HepG2 (cell line): ENCODE measurements at regions not wholly inside any gene's neighbourhood (a gene's known extent, or its start where the extent isn't known, plus 50 kb on each side); places are given as distances from the start of the nearest gene placed in this dataset.

ENCODE experiments used
- ATAC-seq: fragments of 200-7000 bp; cut with Tn5 transposase; 3 replicates; pipeline ENCODE4 v1.9.1; 2020; ENCODE audit warnings: mild to moderate bottlenecking, moderate library complexity
- BruUV-seq: library from RNA; stranded (reverse); fragments of 400-500 nt; replicated peaks from 2 replicates; lab custom pipeline; 2021; lab: Mats Ljungman, UMichigan
- CTCF ChIA-PET: fragments of 300-600 bp; formaldehyde crosslinking; extraction: SDS; loops from one replicate; lab custom pipeline; 2021; ENCODE audit warnings: low total read pairs, inconsistent platforms, low intra/inter-chr PET ratio; lab: Yijun Ruan, JAX
- POLR2A ChIA-PET: fragments of 350-600 bp; sonication (Branson Sonifier 250); formaldehyde crosslinking; loops from one replicate; lab custom pipeline; 2020; ENCODE audit warnings: antibody characterized with exemption, inconsistent platforms; lab: Yijun Ruan, JAX
- DNase-seq: peaks from one replicate; pipeline ENCODE4 v3.0.0-alpha.2; 2015; ENCODE audit warnings: low spot score
- FAIRE-seq: peaks from 3 replicates; lab custom pipeline; 2011; peaks lifted over from hg19 to GRCh38; lab: Jason Lieb, UNC
- H2AFZ ChIP-seq: one replicate; pipeline ENCODE4 v1.6.1; 2011; ENCODE audit warnings: low read length, inconsistent platforms
- H3K27ac ChIP-seq: fragments of 300-600 bp; 3 replicates; pipeline ENCODE4 v1.8.0; 2011; ENCODE audit warnings: mixed run types, mild to moderate bottlenecking, mixed read lengths, low read length, inconsistent platforms; ENCODE audit not compliant: insufficient read depth; ENCODE audit errors: extremely low read length
- H3K27me3 ChIP-seq, 2 experiments: fragments of 200-600 bp in 1 of 2; 2 replicates in 1 of 2; 3 replicates in 1 of 2; pipeline versions ENCODE4 v1.6.0 to v1.8.0; 2011; ENCODE audit warnings: low read length in 2 of 2, mild to moderate bottlenecking in 2 of 2, moderate library complexity in 2 of 2, inconsistent platforms in 1 of 2; ENCODE audit not compliant: insufficient read depth in 2 of 2, control insufficient read depth in 1 of 2
- H3K36me3 ChIP-seq, 2 experiments: fragments of 200-600 bp in 1 of 2; replicated peaks in 1 of 2; 2 replicates in 1 of 2; 3 replicates in 1 of 2; pipeline versions ENCODE4 v1.5.1 to v1.8.0; 2011; ENCODE audit warnings: low read length in 2 of 2, inconsistent platforms in 1 of 2; ENCODE audit not compliant: insufficient read depth in 2 of 2, control insufficient read depth in 1 of 2
- H3K4me1 ChIP-seq: 2 replicates; pipeline ENCODE4 v1.5.1; 2012; ENCODE audit warnings: low read length, inconsistent platforms; ENCODE audit not compliant: insufficient read depth
- H3K4me2 ChIP-seq: 2 replicates; pipeline ENCODE4 v1.6.0; 2011; ENCODE audit warnings: low read depth, low read length, inconsistent platforms
- H3K4me3 ChIP-seq, 3 experiments: fragments of 200-600 bp in 1 of 3; sonication (generic), shearing (Covaris generic) in 1 of 3; replicated peaks in 1 of 3; 2 replicates each; pipeline ENCODE4 v1.5.1; 2011 to 2016; ENCODE audit warnings: low read length in 3 of 3, inconsistent platforms in 2 of 3, low read depth in 2 of 3, mild to moderate bottlenecking in 2 of 3, control low read depth in 1 of 3, mixed read lengths in 1 of 3; ENCODE audit not compliant: insufficient read depth in 1 of 3
- H3K79me2 ChIP-seq: one replicate; pipeline ENCODE4 v1.6.1; 2011; ENCODE audit warnings: low read length, inconsistent platforms; ENCODE audit not compliant: insufficient read depth
- H3K9ac ChIP-seq: 2 replicates; pipeline ENCODE4 v1.6.0; 2011; ENCODE audit warnings: mild to moderate bottlenecking, low read depth, low read length, inconsistent platforms; ENCODE audit not compliant: insufficient read depth
- H3K9me3 ChIP-seq: 2 replicates; pipeline ENCODE4 v1.5.1; 2012; ENCODE audit warnings: mild to moderate bottlenecking, low read length
- H4K20me1 ChIP-seq: 2 replicates; pipeline ENCODE4 v1.6.0; 2011; ENCODE audit warnings: inconsistent platforms, mild to moderate bottlenecking, low read length, moderate library complexity; ENCODE audit not compliant: insufficient read depth
- ATF1 ChIP-seq: IDR thresholded peaks from 2 replicates; pipeline ENCODE4 v1.6.1; 2016; ENCODE audit warnings: mild to moderate bottlenecking, control low read depth
- FOSL1 ChIP-seq: sonication (generic); formaldehyde crosslinking; IDR thresholded peaks from 2 replicates; pipeline ENCODE4 v1.9.0; 2021; ENCODE audit warnings: missing genetic modification reagents, borderline replicate concordance
- KAT8 ChIP-seq: IDR thresholded peaks from 2 replicates; pipeline ENCODE4 v1.6.1; 2016; ENCODE audit warnings: missing genetic modification reagents, missing compliant biosample characterization
- PHB2 ChIP-seq: fragments of 450-650 bp; IDR thresholded peaks from 2 replicates; pipeline ENCODE4 v1.6.1; 2018; ENCODE audit not compliant: partially characterized antibody
- ZNF343 ChIP-seq: sonication (generic); formaldehyde crosslinking; IDR thresholded peaks from 2 replicates; pipeline ENCODE4 v1.4.0; 2020; ENCODE audit warnings: mild to moderate bottlenecking, missing genetic modification reagents
- ZZZ3 ChIP-seq: sonication (generic); formaldehyde crosslinking; IDR thresholded peaks from 2 replicates; pipeline ENCODE4 v1.4.0; 2020; ENCODE audit warnings: missing genetic modification reagents, mild to moderate bottlenecking, borderline replicate concordance
- WGBS: methylation state at CpG from one replicate; pipeline ENCODE4 v1.1.6; 2017; ENCODE audit warnings: low lambda C conversion rate; 5-methylcytosine and 5-hydroxymethylcytosine counted together
- in situ Hi-C: cut with HindIII; loops from 2 replicates; pipeline ENCODE4 v1.10.0; 2017; ENCODE audit warnings: low pct_unique_long_range_greater_than_20kb; ENCODE audit not compliant: extremely low pct_ligation_motif_present
- intact Hi-C: fragments of 100-400 bp; cut with micrococcal nuclease; formaldehyde crosslinking; loops from one replicate; pipeline ENCODE4 v1.10.0; 2022; ENCODE audit not compliant: unreplicated experiment
- TF ChIP-seq, protein P1 (sequence below): fragments of 450-650 bp; IDR thresholded peaks from 2 replicates; pipeline ENCODE4 v1.6.1; 2016

GRCh38 chr1:5585256-5585655 lies 407.0 kb downstream of the NPHP4 start:
- DNase-seq (no peak), FAIRE-seq (no peak), ATAC-seq (no peak)
- Histone ChIP-seq H3K27ac (no peak overlapping the region), H3K4me2 (no peak overlapping the region), H4K20me1 (no peaks in the 10 kb centered on the region)
- WGBS = 3% methylated on average over 6 of the region's 9 CpGs
- CTCF ChIA-PET = no interaction called here
- TF ChIP-seq KAT8 = no peak
- TF ChIP-seq FOSL1 (CRISPR knock-in tag) = no peak
- TF ChIP-seq PHB2 = no peak
- TF ChIP-seq ATF1 (CRISPR knock-in tag) = no peak
- no peak for TF ChIP-seq ZNF343 (CRISPR knock-in tag)
- TF ChIP-seq, all 625 proteins: peak for 0
- in situ Hi-C loops (no loop called here), intact Hi-C loops (loop anchor here (10.0 kb wide), 1 partner anchor 620 kb away; the partner anchor contains the start of gene RNF207)
- H3K4me1 ChIP-seq = no peaks in the 10 kb centered on the region
- no peaks in the 10 kb centered on the region for H3K79me2 ChIP-seq
- no peaks in the 10 kb centered on the region for H3K9me3 ChIP-seq
- H3K27me3 ChIP-seq = no peaks in the 10 kb centered on the region; a peak in 1 of 5 replicates
- BruUV-seq = no TSS peak
- POLR2A ChIA-PET = no interaction called here
- H3K36me3 ChIP-seq = no peaks in the 10 kb centered on the region
- H3K9ac ChIP-seq = no peak overlapping the region
- no peak overlapping the region for H3K4me3 ChIP-seq
- H2AFZ ChIP-seq = no peak overlapping the region

DNA sequence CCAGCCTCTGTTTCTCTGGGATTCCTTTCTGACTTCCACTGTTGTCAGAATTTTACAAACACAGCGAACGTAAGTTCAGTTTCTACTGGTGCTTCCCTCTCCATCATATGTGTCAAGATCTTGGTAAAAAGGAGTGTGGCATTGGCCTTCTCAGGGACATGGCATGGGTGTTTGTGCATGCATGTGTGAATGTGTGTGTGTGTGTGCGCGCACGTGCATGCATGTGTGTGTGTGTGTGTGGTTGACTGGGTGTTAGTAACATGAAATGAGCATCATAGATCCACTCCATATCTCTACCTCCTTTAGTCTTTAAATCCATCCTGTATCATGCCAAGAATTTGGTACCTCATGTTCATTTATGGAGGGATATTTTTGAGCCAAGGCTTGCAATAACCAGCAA lies 411.3 kb downstream of the NPHP4 start:
- BruUV-seq = no TSS peak
- ATAC-seq = no peak
- Histone ChIP-seq H3K79me2 (no peaks in the 10 kb centered on the region), H3K4me2 (no peak overlapping the region), H4K20me1 (no peaks in the 10 kb centered on the region), H3K36me3 (no peaks in the 10 kb centered on the region), H3K4me1 (no peaks in the 10 kb centered on the region), H2AFZ (no peak overlapping the region), H3K9ac (no peak overlapping the region), H3K9me3 (no peaks in the 10 kb centered on the region), H3K27ac (no peak overlapping the region), H3K4me3 (no peak overlapping the region), H3K27me3 (no peaks in the 10 kb centered on the region; a peak in 2 of 5 replicates)
- in situ Hi-C loops = no loop called here
- TF ChIP-seq, protein P1, sequence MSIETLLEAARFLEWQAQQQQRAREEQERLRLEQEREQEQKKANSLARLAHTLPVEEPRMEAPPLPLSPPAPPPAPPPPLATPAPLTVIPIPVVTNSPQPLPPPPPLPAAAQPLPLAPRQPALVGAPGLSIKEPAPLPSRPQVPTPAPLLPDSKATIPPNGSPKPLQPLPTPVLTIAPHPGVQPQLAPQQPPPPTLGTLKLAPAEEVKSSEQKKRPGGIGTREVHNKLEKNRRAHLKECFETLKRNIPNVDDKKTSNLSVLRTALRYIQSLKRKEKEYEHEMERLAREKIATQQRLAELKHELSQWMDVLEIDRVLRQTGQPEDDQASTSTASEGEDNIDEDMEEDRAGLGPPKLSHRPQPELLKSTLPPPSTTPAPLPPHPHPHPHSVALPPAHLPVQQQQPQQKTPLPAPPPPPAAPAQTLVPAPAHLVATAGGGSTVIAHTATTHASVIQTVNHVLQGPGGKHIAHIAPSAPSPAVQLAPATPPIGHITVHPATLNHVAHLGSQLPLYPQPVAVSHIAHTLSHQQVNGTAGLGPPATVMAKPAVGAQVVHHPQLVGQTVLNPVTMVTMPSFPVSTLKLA = peak; percentile 36; the same call in 1 of the 2 replicates
- no peak for TF ChIP-seq ZZZ3 (CRISPR knock-in tag)
- DNase-seq = no peak
- CTCF ChIA-PET = no interaction called here
- FAIRE-seq = no peak
- intact Hi-C loops = loop anchor here (10.0 kb wide), 1 partner anchor 624 kb away; the partner anchor contains the start of gene RNF207
- 26% methylated on average over 5 of the region's 5 CpGs for WGBS
- POLR2A ChIA-PET = no interaction called here
